Skin epidermis (tissue), 12 donors: ENCODE measurements at regions not wholly inside any gene's neighbourhood (a gene's known extent, or its start where the extent isn't known, plus 50 kb on each side); places are given as distances from the start of the nearest gene placed in this dataset.

Experiments used
- H3K27ac ChIP-seq, 21 experiments: fragments of 200-600 bp; sonication (generic) in 11 of 21; one replicate each; pipeline ENCODE4 v1.5.0; 2020; ENCODE audit warnings: mild to moderate bottlenecking in 3 of 21, inconsistent platforms in 2 of 21, moderate library complexity in 2 of 21
- H3K4me3 ChIP-seq, 7 experiments: fragments of 200-600 bp; sonication (generic) in 2 of 7; one replicate each; pipeline ENCODE4 v1.5.0; 2020; ENCODE audit warnings: inconsistent platforms in 2 of 7, mild to moderate bottlenecking in 2 of 7, moderate library complexity in 1 of 7

- H3K4me3 ChIP-seq: no peak overlapping the region
These were observed 69.9 kb downstream of the NAV1 start for GRCh38 chr1:201608635-201609395.

GRCh38 chr1:201609661-201610318, 70.9 kb downstream of the NAV1 start:
- Histone ChIP-seq H3K27ac (no peak overlapping the region), H3K4me3 (no peak overlapping the region)

More at GRCh38 chr1:201608635-201609395, 69.9 kb downstream of the NAV1 start:
- peak overlapping the region in 2 of 21 experiments; percentile 16 to 30 for H3K27ac ChIP-seq

GRCh38 chr1:201610858-201611257, 71.9 kb downstream of the NAV1 start:
- no peak overlapping the region for H3K4me3 ChIP-seq
- H3K27ac ChIP-seq: no peak overlapping the region

GRCh38 chr1:201612645-201613044, 73.7 kb downstream of the NAV1 start:
- H3K27ac ChIP-seq: no peak overlapping the region

GRCh38 chr1:201614262-201615015, 75.5 kb downstream of the NAV1 start:
- H3K4me3 ChIP-seq: no peak overlapping the region
- no peak overlapping the region for H3K27ac ChIP-seq

More at GRCh38 chr1:201612645-201613044, 73.7 kb downstream of the NAV1 start:
- H3K4me3 ChIP-seq: no peak overlapping the region

GRCh38 chr1:201617157-201617556, 78.2 kb downstream of the NAV1 start:
- no peak overlapping the region for H3K4me3 ChIP-seq
- H3K27ac ChIP-seq: no peak overlapping the region

- H3K4me3 ChIP-seq: no peak overlapping the region
- H3K27ac ChIP-seq: no peak overlapping the region
These were observed 79.5 kb downstream of the NAV1 start for GRCh38 chr1:201618389-201618788.

- H3K27ac ChIP-seq: no peak overlapping the region
These were observed 80.0 kb downstream of the NAV1 start for GRCh38 chr1:201618905-201619304.

GRCh38 chr1:201619513-201619912, 80.6 kb downstream of the NAV1 start:
- Histone ChIP-seq H3K27ac (no peak overlapping the region), H3K4me3 (no peak overlapping the region)

More at GRCh38 chr1:201618905-201619304, 80.0 kb downstream of the NAV1 start:
- no peak overlapping the region for H3K4me3 ChIP-seq

GRCh38 chr1:201622353-201622752, 83.4 kb downstream of the NAV1 start:
- no peak overlapping the region for H3K27ac ChIP-seq

GRCh38 chr1:201622824-201623223, 83.9 kb downstream of the NAV1 start:
- no peak overlapping the region for H3K27ac ChIP-seq
- no peak overlapping the region for H3K4me3 ChIP-seq

More at GRCh38 chr1:201622353-201622752, 83.4 kb downstream of the NAV1 start:
- no peak overlapping the region for H3K4me3 ChIP-seq

GRCh38 chr1:201624741-201625225, 85.9 kb downstream of the NAV1 start:
- no peak overlapping the region for H3K4me3 ChIP-seq
- H3K27ac ChIP-seq: no peak overlapping the region

- H3K27ac ChIP-seq: peak overlapping the region in 4 of 21 experiments; percentile 26 to 37 (median 28)
- no peak overlapping the region for H3K4me3 ChIP-seq
These were observed 86.4 kb downstream of the NAV1 start for GRCh38 chr1:201625226-201625761.

- Histone ChIP-seq H3K4me3 (no peak overlapping the region), H3K27ac (peak overlapping the region in 5 of 21 experiments; percentile 26 to 37 (median 29))
These were observed 86.9 kb downstream of the NAV1 start for GRCh38 chr1:201625851-201626251.

- Histone ChIP-seq H3K27ac (peak overlapping the region in 4 of 21 experiments; percentile 6 to 37 (median 30)), H3K4me3 (no peak overlapping the region)
These were observed 87.8 kb downstream of the NAV1 start for GRCh38 chr1:201626629-201627275.

GRCh38 chr1:201628490-201628889, 89.6 kb downstream of the NAV1 start:
- Histone ChIP-seq H3K27ac (no peak overlapping the region), H3K4me3 (no peak overlapping the region)

- Histone ChIP-seq H3K4me3 (no peak overlapping the region), H3K27ac (peak overlapping the region in 2 of 21 experiments; percentile 53 to 54)
These were observed 91.7 kb downstream of the NAV1 start for GRCh38 chr1:201630582-201630981.

GRCh38 chr1:201631037-201631436, 92.1 kb downstream of the NAV1 start:
- H3K27ac ChIP-seq: peak overlapping the region in 2 of 21 experiments; percentile 12 to 54

GRCh38 chr1:201632364-201632952, 93.5 kb downstream of the NAV1 start:
- no peak overlapping the region for H3K4me3 ChIP-seq
- no peak overlapping the region for H3K27ac ChIP-seq

More at GRCh38 chr1:201631037-201631436, 92.1 kb downstream of the NAV1 start:
- H3K4me3 ChIP-seq: no peak overlapping the region
